AML-193 (cell line): ENCODE measurements at regions not wholly inside any gene's neighbourhood (a gene's known extent, or its start where the extent isn't known, plus 50 kb on each side); places are given as distances from the start of the nearest gene placed in this dataset.

Experiments used
- DNase-seq, 2 experiments: peaks; one replicate each; lab custom pipeline; 2025; lab: John Stamatoyannopoulos, UW

DNA sequence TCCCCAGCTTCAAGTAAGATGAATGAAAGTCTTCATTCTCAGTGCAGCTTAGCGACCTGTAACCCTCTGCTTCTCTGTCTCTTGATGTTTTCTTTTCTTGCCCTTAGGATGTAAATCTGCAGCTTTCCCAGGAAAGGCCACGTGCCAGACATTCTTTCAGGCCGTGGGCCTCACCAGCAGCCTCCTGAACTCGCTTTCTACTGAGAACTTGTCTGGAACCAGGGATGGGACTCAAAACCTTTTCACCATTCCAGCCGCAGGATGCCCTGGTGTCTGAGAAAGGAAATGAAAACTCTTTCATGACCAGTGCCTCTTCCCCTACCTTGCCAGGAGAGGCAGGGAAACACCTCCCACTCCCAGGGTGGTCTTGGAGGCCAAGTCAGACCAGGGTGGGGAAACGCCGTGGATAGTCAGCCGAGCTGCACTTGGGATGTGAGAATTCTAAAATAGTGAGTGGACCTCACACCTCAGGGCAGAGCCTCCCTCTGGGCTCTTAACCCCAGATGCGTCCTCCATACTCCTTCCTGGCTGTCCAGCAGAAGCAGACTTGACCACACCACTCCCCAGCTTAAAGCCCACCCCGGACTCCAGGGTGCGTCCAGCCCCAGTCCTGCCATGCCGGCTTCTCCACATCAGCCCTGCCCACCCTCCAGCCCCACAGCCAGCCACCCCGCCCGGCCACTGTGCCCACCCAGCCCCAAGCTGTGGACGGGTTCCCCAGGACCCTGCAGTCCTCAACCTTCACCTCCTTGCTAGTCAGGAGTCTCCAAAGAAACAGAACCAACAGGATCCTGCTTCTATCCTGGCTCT is 115.5 kb downstream of the TWIST2 start:
- no peak for DNase-seq

DNA sequence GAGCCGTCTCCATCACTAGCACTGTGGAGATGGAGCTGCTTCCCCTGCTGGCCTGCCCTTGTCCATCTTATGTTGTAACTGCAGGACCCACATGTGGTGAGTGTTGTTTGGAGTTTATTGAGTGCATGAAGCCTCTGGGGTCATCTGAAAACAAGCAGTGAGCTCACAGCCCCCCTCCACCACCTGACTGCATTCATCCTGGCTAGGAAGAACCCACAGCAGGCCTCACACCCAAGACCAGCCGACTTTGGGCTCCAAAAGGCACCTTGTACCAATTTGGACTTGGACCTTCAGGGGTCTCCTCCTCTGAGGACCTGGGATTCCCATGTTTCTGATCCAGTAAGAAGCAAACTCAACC is 116.1 kb downstream of the TWIST2 start:
- DNase-seq = no peak

DNA sequence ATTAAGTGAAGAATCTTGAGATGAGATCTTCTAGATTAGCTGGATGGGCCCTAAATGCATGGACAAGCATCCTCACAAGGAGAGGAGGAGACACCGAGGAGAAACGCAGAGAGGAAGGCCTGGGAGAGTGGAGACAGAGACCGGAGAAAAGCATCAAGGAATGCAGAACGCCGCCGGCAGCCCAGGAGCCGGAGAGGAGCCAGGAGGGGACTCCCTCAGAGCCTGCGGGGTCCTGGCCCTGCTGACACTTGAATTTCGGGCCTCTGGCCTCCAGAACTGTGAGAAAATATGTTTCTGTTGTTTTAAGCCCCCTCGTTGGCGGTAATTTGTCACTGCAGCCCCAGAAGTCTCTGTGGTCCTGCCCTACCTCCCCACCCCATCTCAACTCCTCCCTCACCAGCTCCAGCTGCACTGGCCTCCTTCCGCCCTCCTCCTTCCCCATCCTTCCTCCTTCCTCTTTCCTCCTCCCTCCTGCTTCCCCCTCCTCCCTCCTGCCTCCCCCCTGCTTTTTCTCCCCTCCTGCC is 116.7 kb downstream of the TWIST2 start:
- no peak for DNase-seq

DNA sequence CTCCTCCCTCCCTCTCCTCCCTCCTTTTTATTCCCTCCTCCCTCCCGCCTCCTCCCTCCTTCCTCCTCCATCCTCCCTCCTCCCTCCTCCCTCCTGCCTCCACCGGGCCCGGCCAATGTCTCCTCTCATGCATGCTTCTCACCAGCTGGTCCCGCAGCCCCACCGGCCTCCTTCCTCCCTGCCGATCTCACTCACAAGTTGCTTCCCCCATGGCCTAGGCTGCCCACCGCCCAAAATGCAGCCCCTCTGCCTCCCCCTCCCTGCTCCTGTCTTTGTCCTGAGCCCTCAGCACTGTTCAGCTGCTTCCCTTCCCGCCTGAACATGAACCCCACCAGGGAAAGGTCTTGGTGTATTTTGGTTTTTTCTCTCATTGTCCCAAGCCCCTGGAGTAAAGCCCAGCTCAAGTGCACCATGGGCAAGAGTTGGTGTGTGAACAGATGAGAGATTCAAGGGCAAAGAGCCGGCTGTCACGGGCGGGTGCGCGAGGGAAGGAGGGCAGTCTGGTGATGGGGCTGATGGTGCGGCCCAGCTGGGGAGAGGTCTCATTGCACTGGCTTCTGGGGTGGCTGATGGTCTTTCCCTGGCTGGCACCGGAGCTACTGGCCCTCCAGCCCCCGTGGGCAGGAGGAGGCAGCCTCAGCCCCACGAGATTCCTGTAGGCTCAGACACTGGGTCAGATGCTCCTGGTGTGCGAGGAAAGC is 117.6 kb downstream of the TWIST2 start:
- no peak for DNase-seq

DNA sequence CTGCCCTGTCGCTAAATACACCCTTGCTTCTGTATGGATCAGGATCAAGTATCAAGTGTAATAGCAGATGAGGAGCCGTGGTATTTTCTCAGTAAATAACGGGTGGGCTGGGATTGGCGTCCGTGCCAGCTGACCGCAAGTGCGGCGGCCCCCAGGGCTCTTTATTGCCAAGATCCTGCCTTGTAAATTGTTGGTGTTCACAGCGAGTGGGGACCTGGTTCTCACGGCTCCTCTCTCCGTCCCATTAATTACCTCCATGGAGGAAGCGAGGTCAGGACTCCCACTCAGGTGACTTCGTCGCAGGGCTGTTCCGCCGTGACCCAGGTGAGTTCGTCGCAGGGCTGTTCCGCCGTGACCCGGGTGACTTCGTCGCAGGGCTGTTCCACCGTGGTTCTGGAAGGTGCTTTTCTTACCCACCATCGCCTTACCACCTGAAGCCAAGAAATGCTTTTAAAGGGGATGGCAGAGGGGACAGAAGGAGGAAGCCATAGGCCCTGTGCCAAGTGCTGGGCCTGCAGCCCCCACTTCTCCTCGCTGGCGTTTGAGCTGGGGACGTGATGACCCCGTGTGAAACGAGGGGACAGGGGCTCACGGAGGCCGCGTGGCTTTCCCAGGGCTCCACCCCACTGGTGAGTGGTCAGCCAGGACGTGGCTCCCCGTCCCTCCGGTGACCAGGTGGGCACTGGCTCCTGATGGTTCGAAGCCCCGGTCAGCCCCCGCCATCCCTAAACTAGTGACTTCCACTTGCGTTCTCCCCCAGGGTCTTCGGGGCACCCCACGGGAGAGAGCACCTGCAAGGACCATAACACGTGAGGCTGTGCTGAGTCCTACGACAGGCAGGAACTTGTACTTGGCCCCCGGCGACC is 118.4 kb downstream of the TWIST2 start:
- no peak for DNase-seq

DNA sequence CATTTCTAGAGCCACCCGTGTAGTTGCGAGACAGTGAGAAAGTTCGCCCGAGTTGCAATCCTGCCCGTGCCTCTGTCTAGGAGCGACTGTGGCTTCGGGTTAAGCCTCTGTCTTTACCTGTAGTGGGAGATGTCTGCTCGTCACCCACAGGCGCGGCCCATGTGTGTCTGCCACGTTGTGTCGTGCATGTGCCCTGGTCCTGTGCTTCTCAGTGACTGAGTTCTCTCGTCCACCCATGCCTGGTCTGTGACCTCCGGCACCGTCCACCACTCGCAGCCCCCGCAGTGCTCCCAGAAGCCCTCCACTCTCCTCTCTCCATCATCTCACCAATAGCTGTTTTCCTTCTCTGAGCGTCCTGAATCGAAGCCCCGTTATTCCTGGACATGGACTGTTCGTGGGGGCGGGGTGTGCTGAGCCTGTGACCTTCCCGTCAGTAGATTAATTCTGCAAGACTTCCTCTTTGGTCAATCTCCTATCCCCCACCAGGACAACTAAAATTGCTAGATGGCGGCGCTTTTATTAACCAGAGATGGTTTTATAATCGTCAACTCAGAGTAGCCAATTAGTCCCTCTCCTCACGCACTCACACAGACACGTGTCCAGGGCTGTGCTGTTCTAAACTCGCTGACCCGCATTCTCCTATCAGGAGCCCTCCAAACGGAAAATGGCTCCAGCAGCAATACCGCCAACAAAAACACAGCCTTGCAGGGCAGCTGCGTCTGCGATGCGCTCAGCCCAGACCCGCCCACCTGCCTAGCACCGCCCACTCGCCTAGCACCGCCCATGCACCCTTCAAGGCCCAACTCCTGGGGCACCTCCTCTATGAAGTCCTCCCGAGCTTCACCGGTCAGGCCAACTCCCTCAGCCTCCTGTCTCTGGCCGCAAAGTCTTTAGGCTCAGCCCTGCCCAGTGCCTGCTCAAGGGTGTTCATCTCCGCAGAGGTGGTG is 119.4 kb downstream of the TWIST2 start:
- no peak for DNase-seq

DNA sequence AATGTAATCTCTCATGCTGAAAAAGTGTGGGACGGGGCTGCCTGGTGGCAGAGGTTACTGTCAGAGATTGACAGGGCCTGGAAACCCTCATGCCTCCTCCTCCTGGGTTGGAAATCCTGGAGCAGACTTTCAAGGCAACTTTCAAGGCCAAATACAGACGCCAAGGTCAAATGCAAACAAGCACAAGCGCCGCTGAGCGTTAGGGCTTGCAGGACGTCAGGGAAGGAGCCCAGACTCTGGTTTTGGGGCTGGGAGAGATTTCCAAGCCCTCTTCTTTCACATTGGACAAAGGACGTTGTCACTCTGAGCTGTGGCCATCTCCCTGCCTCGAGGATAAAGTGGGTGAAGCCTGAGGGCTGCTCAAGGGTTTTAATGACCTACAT is 120.1 kb downstream of the TWIST2 start:
- DNase-seq = no peak

DNA sequence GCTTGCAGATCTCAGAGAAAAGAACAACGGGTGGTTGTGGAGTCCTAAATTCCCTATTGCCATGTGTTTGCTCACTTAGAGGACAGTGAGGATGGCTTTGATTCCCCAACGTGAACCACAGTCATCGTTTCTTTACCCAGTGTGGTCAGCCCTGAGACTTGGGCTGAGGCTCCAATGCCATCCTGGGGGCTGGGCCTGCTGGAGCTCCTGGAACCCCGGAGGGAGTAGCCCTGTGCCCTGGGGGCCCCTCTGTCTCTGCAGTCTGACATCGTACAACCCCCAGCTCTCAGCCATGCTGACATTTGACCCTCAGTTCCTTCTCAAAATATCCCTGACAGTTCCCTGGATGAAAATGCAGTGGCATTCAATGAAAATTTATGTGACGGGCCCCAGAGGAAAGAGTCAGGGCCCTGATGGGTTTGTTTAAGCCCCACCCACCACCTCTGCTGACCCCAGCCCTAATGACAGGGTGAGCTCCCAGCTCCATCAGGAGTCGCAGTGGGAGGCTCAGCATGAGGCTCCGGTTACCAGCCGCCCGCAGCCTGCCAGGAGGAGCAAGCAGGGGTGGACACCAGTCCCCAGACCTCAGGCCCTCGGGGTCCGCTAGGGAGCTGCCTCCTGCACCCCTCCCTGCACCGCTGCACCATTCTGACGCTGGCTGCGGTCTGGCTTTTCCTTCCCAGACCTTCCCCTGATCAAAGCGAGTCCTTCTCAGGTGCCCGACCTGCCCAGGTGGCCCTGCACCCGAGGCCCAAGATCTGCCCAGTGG is 120.9 kb downstream of the TWIST2 start:
- no peak for DNase-seq

DNA sequence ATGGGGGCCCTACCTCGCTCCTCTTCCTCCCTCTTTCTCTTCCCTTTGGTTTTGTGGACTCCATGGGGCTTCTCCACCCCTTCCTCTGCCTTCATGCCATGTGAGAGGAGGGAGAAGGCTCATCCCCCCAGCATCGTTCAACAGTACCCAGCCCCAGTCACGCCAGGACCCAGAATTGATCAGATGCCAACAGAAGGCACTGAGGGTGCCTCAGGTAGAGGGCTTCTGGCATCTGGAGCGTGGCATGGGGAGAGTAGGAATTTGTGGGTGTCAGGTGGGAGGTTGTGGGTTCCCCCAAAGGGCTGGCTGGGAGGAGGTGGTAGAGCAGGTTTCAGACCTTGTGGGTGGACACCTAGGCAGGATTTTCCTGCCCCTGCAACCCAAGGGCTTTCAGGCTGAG is 122.0 kb downstream of the TWIST2 start:
- no peak for DNase-seq

DNA sequence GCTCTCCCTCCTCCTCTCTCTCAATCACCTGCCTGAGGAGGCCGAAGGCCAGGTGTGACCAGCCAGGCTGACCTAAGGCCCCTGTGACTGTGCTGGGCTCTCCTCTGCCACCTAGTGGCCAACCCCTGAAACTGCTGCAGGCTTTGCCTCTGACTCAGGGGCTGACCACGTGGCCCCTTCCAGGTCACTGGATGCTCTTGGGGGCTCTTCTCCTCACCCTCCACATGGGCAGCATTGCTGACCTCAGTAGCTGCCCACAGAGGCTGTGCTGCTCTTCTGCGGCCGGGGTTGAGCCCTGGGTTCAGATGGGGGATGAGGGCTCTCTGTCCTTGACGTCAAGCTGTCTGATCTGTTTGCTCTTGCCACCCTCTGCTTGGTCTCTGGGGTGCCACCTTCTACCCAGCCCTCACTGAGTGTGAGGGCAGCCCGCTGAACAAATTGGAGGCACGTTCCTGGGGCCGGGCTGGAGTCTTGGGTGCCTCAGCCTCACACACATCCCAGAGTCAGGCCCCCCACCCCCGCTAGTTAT is 122.7 kb downstream of the TWIST2 start:
- peak; percentile 8 to 15 for DNase-seq

DNA sequence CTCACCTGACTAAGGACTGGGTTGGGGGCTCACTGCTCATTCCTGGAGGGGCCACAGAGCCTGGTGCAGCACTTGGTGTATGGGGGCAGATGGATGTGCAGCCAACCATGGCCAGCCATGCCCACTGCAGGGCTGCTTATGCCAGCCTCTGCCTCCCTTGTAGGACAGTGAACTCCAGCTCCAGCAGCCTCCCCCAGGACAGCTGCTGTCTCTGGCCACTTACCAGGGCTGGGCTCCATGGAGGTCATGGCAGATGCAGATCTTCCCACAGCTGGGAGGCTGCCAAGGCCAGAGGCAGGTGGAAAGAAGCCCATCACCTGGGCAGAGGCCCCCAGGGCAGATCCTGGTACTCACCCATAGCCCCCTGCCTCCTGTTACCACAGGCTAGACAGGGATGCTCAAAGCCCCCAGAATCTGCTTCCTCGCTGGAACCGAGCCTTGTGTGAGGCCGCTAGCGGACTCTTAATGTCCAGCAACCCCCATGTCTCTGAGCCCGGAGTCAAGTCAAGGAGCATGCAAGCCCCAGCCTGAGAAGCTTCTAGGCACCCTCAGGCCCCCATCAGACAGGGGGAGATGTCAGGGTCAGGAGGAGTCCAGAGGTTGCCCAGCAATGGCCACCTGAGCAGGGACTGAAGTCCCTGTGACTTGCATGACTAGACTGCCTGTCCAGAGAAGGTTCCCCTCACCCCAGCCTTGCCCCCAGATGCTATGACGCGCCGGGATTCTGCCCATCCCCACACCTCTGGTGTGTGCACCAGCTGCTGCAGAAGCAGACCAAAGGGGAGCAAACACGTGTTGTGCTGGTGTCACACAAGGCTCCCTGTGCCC is 123.6 kb downstream of the TWIST2 start:
- DNase-seq = no peak

DNA sequence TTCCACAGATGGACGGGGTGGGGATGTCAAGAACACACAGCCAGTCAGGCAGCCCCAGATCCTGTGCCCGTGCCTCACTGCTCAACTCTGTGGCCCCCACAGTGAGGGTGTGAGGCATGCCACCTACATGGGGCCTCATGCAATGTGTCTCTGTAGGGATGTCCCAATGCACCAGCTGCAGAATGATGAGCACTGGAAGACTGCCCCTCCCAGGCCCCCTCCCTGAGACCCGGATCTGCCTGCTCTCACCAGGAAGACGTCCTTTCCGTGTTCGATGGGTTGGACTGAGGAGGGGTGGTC is 124.2 kb downstream of the TWIST2 start:
- no peak for DNase-seq

DNA sequence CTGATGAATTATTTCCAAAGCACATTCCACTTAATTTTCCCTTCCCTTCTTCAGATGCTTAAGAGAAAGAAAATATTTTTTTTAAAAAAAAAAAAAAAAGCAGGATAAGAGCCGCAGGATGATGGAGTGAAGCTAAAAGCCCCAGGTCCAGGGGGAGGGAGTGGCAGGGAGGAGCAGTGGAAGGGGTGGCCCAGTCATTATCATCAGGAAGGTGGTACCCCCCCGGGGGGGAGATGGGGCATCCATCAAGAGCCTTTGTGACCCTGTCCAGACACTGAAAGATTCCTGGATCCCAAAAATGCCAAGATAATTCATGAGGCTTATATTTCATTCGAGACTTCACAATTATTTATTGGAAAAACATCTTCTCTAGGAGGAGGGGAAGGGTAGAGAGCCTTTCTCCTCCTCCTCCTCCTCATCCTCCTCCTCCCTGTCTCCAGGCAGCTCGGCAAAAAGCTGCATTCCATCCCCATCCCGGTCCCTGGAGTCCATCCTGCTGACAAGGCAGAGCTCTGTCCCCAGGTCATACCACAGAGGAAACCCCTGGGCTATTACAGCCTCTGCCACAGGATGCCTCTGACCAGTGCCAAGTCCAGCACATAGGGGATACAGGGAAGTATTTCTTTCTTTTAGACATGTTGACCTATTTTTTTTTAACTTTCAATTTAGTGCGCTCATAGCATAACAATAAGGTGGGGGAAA is 125.3 kb downstream of the TWIST2 start:
- no peak for DNase-seq

DNA sequence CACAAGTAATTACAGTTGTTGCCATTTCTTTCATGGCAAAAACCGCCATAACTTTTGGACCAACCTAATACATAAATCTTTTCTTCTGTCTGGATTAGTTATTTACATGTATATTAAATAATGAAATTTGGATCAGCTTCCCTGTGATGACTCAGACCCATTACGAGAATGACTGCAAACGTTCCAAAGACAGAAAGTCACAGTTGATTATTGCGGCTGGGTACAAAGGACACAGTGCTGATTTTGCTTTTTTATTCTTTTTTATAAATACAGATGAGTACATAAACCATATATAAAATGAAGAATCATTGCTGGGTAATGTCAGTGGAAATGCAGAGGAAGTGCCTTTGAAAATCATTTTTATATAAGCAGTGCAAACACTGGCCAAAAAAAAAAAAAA is 126.2 kb downstream of the TWIST2 start:
- DNase-seq = no peak

DNA sequence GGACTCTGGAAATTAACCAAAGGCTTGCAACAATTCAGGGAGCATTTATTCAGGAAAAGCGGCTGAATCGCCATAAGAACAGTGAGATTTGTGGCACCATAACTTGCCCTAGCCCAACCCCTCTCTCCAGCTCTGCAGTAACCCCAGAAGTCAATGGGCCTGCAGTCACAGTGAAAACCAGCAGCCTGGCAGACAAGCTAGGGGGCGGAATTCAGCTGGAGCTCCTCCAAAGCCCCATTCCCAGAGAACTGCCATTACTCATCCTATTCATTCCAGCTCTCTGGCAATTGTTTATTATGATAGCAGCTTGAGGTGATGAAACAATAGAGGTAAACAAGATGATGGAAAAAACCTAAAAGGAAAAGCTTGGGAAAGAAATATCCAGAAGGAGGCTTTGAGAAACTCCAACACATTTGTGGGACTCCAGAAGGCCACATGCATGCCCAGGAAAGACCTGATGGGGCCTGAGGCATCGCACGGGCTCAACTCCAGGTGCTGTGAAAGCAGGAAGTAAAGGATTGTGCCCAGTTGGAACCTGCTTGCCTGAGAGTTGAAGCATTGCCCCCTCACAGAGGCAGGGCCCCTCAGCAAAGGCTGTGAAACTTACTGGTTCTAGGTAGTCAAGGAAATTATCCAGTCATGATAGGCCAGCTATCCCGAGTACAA is 126.7 kb downstream of the TWIST2 start:
- DNase-seq = no peak

DNA sequence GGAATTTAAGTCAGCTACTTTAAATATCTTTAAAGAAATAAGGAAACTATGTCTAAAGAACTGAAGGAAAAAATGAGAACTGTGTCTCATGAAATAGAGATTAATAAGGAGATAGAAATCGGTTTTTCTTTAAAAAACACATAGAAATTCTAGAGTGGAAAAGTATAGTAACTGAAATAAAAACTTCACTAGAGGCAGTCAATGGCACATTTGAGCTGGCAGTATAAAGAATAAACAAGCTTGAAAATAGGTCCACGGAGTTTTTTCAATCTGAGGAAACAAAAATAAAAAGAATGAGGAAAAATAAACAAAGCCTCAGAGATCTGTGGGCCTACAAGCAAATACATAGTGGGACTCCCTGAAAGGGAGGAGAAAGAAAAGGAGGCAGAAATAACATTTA is 127.5 kb downstream of the TWIST2 start:
- DNase-seq = no peak

DNA sequence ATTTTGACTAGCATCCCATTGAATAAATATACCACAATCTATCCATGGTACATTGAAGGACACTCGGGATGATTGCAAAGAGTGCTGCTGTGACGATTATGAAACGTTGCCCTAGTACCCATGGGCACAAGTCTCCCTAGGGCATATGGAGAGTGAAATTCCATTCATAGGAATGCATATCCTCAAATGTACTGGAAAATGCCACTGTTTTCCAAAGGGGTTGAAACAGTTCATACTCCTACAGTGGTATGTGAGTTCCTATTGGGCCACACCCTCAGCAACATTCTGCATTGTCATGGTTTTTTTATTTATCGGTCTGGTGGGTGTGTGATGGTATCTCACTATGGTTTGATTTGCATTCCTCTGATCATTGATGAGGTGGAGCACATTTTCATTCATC is 130.6 kb downstream of the TWIST2 start:
- no peak for DNase-seq

DNA sequence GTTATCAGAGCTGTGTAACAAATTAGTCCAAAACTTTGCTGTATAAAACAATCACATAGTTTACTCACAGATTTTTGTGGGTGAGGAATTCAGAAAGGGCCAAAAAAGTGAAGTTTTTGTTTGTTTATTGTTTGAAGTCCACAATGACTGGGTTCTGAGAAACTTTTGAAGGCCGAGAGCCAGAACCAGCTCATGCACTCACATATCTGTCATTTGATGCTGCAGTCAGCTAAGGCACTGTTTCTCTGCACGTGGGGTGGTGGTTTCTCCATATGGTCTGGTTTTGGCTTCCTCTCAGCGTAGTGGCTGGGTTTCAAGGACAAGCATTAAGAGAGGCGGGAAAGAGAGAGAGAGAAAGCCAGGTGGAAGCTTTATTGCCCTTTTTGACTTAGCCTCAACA is 131.8 kb downstream of the TWIST2 start:
- no peak for DNase-seq
